Spinal cord (tissue), 9 donors: ENCODE measurements at regions not wholly inside any gene's neighbourhood (a gene's known extent, or its start where the extent isn't known, plus 50 kb on each side); places are given as distances from the start of the nearest gene placed in this dataset.
A peak's percentile ranks its signal among the peaks of the same experiment; 100 is the strongest.

Experiments
- DNase-seq, 6 donors: peaks; one replicate each; pipeline versions ENCODE4 v3.0.0 to v3.0.0-alpha.2; 2013 to 2015; ENCODE audit warnings: low spot score in 6 of 6, low read depth in 4 of 6
- H3K27ac ChIP-seq: one replicate; pipeline ENCODE4 v1.5.1; 2013; ENCODE audit warnings: low read depth, low read length, control low read depth
- H3K27me3 ChIP-seq: one replicate; pipeline ENCODE4 v1.6.1; 2013; ENCODE audit warnings: low read length; ENCODE audit not compliant: control insufficient read depth, insufficient read depth
- H3K36me3 ChIP-seq: one replicate; pipeline ENCODE4 v1.6.1; 2013; ENCODE audit warnings: low read length; ENCODE audit not compliant: control insufficient read depth, insufficient read depth
- H3K4me1 ChIP-seq: one replicate; pipeline ENCODE4 v1.6.1; 2013; ENCODE audit warnings: low read length; ENCODE audit not compliant: control insufficient read depth, insufficient read depth
- H3K4me3 ChIP-seq: one replicate; pipeline ENCODE4 v1.5.1; 2013; ENCODE audit warnings: low read depth, low read length, control low read depth
- H3K9me3 ChIP-seq: one replicate; pipeline ENCODE4 v1.6.1; 2013; ENCODE audit warnings: low read length; ENCODE audit not compliant: control insufficient read depth, insufficient read depth
- WGBS: methylation state at CpG from one replicate; pipeline ENCODE4 v1.1.5; 2013; ENCODE audit warnings: missing lambda C conversion rate; ENCODE audit not compliant: insufficient coverage; 5-methylcytosine and 5-hydroxymethylcytosine counted together
- donor health status: healthy.

DNA sequence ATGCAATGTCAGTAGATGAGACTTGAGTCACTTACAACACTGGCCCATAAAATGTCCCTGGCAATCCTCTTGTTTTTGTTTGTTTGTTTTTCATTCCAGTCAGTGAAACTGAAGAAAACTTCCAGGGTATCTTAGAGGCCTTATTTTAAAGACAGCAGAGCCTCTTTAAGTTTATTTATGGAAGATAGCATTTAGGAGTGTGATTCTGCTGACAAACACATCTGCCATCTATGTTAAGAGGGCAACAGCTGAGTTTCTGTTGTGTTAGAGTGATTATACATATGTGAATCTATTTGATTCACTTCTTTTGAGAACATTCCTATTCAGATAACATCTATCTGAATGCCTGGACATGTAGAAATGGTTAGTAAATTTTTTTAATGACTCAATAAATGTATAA, 812.6 kb downstream of the TENT5A start:
- H3K27ac ChIP-seq: no peak overlapping the region
- H3K4me3 ChIP-seq: no peak overlapping the region
- no peaks in the 10 kb centered on the region for H3K36me3 ChIP-seq
- no peak for DNase-seq
- H3K4me1 ChIP-seq: no peaks in the 10 kb centered on the region
- H3K27me3 ChIP-seq: no peaks in the 10 kb centered on the region
- H3K9me3 ChIP-seq: no peaks in the 10 kb centered on the region

DNA sequence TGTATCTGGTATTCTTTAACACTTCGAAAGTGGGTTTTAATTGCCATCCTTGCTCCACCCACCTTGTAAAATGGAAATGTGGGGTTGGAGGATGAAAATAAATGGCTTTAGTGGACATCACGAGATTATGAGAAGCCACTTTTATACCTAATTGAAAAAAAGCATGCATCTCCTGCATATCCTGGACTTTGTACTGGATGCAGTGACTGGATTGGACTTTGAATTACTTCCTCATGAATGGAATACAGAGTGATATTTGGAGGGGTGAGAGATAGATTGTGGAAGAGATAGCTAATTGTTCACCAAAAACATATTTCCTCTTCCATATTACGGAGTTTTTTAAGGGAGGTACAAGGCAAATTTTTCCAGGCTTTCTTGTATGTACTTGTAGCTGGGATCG, 813.0 kb downstream of the TENT5A start:
- no peaks in the 10 kb centered on the region for H3K27me3 ChIP-seq
- H3K27ac ChIP-seq: no peak overlapping the region
- H3K4me1 ChIP-seq: no peaks in the 10 kb centered on the region
- H3K9me3 ChIP-seq: no peaks in the 10 kb centered on the region
- no peak overlapping the region for H3K4me3 ChIP-seq
- no peaks in the 10 kb centered on the region for H3K36me3 ChIP-seq
- DNase-seq: no peak
- 83% methylated on average over 1 of the region's 4 CpGs for WGBS

DNA sequence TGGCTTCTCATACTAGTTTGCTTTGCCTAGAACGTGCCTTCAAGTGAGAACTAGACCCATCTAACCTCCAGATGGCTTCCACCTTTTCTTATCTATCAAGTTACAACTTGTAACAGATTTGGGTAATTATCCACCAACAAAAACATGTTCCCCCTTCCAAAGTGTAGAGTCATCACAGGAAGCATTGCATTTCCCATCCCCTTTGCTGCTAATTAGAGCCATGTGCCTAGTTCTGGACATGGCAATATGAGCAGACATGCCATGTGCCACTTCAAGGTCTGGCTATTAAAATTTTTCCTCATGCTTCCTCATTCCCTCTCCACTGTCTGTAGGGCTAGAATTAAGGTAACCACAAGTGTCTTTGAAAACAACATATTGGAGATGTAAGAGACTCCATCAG, 814.4 kb downstream of the TENT5A start:
- no peaks in the 10 kb centered on the region for H3K27me3 ChIP-seq
- no peak for DNase-seq
- WGBS: 91% methylated on average over 1 of the region's 1 CpG

DNA sequence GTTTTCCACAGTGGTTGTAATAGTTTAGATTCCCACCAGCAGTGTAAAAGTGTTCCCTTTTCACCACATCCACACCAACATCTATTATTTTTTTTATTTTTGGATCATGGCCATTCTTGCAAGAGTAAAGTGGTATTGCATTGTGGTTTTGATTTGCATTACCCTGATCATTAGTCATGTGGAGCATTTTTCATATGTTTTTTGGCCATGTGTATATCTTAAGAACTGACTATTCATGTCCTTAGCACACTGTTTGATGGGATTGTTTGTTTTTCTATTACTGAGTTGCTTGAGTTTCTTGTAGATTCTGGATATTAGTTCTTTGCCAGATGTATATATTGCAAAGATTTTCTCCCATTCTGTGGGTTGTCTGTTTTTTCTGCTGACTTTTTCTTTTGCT, 820.1 kb downstream of the TENT5A start:
- Histone ChIP-seq H3K9me3 (no peaks in the 10 kb centered on the region), H3K27me3 (no peaks in the 10 kb centered on the region), H3K4me3 (no peak overlapping the region), H3K4me1 (no peaks in the 10 kb centered on the region), H3K27ac (no peak overlapping the region), H3K36me3 (no peaks in the 10 kb centered on the region)
- DNase-seq: no peak

More for the DNA sequence above, 814.4 kb downstream of the TENT5A start:
- Histone ChIP-seq H3K9me3 (no peaks in the 10 kb centered on the region), H3K36me3 (no peaks in the 10 kb centered on the region), H3K4me1 (no peaks in the 10 kb centered on the region), H3K4me3 (no peak overlapping the region), H3K27ac (no peak overlapping the region)

DNA sequence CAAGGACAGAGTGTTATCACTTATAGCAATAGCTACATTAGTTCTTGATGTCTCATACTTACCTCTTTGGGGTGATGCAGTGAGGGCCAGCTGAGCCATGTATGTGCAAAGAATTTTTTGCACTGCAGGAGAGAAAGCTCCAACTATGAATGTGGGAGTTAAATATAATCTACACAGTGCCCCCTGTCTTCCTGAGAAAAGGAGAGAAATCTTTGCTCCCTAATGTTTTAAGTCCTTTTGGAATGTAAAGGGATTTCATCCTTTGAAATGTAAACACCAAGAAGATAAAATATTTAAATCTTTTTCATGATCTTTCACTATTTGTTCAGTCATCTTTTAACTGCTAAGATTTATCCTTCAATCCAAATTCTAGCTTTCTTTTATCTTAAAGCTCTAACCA, 822.1 kb downstream of the TENT5A start:
- no peak overlapping the region for H3K27ac ChIP-seq
- no peak overlapping the region for H3K4me3 ChIP-seq
- H3K36me3 ChIP-seq: no peaks in the 10 kb centered on the region
- H3K4me1 ChIP-seq: no peaks in the 10 kb centered on the region
- no peaks in the 10 kb centered on the region for H3K9me3 ChIP-seq
- no peak for DNase-seq
- no peaks in the 10 kb centered on the region for H3K27me3 ChIP-seq

DNA sequence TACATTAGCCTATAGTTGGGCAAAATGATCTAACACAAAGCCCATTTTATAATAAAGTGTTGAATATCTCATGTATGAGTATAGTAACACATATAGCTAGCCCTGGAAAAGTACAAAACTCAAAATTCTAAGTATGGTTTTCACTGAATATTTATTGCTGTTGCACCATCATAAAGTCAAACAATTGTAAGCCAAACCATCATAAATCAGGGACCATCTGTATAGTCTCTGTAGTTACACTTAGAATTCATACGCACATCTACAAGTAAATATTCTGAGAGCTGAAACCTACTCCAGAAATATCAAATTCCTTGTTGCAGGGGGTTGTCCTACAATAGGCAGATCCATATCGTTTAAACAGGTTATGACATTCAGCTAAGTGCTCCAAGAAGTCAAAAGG, 817.3 kb downstream of the BCKDHB start:
- H3K27ac ChIP-seq: no peak overlapping the region
- DNase-seq: no peak
- H3K27me3 ChIP-seq: no peaks in the 10 kb centered on the region
- no peaks in the 10 kb centered on the region for H3K9me3 ChIP-seq
- 80% methylated on average over 1 of the region's 2 CpGs for WGBS
- H3K36me3 ChIP-seq: no peaks in the 10 kb centered on the region
- no peak overlapping the region for H3K4me3 ChIP-seq
- no peaks in the 10 kb centered on the region for H3K4me1 ChIP-seq

DNA sequence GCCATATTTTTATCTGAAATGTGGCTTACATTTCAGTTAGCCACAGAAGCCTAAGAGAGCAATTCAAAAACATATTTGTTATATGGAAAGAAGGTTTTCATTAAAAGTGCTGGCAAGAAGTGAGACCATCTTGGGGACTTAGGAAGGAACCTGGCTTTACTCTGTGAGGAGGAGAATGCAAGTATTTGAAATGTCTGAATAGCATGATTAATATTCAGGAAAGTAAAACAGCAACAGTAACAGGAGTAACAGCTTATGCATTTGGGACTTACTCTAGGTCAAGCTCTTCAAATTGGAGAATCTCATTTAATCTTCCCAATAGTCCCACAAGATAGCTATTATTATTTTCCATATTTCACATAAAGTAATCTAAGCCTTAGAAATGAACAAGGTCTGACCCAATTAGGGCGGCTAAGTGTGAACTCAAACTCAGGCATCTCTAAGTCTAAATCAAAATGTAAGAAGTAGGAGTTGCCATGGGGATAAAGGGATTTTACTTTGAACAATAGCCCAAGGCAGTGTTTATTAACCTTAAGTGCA, 816.5 kb downstream of the BCKDHB start:
- no CpG with 5 or more reads among the region's 1 CpG for WGBS
- no peaks in the 10 kb centered on the region for H3K4me1 ChIP-seq
- no peaks in the 10 kb centered on the region for H3K9me3 ChIP-seq
- no peak overlapping the region for H3K27ac ChIP-seq
- no peak overlapping the region for H3K4me3 ChIP-seq
- H3K36me3 ChIP-seq: no peaks in the 10 kb centered on the region
- DNase-seq: no peak
- no peaks in the 10 kb centered on the region for H3K27me3 ChIP-seq

DNA sequence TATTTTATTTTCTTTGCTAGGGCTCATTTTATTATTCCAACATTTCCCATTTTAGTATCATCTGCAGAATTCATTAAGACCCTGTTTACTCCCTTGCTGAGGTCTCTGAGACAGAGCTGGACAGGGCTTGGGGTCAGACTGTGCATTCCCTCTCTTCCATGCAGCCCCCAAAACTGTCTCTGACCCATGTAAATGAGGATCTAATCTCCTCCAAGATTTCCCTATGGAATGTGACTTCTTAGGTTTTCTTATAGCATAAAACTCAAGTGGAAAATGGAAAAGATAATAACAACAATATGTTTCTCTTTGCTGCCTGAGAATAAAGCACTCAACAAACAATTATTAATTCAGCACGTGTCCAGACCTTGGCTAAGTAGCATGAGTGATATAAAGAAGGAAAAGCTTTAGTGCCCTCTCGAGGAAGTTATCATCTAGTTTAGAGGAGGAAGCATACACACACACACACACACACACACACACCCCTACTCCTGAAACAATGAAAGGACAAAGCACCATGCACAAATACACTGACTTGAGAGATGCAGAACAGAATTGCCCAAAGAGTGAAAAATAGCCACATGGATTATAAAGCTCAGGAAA, 815.5 kb downstream of the BCKDHB start:
- no CpG with 5 or more reads among the region's 2 CpGs for WGBS
- H3K36me3 ChIP-seq: no peaks in the 10 kb centered on the region
- peak in 1 of 6 donors; percentile 14 for DNase-seq

DNA sequence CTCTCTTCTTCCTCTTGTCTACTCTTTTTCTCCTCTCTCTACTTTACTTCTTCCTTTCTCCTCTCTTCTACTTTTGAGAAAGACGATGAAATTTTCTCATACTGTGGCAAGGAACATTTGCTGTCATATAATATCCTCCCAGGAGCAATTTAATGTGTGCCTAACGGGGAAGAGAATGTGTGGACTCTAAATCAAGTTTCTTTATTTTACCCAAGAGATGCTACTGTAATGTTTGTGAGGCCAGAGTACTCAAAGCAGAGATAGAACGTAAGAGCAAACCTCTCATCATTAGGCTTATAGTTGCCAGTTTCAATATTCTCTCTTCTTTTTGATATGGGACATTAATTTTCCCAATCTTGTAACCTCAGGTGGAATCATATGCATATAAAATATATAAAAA, 801.4 kb downstream of the BCKDHB start:
- no peak overlapping the region for H3K4me3 ChIP-seq
- H3K4me1 ChIP-seq: no peaks in the 10 kb centered on the region
- no peaks in the 10 kb centered on the region for H3K9me3 ChIP-seq
- no peaks in the 10 kb centered on the region for H3K27me3 ChIP-seq
- H3K27ac ChIP-seq: no peak overlapping the region
- DNase-seq: peak in 2 of 6 donors; percentile 1 to 80
- H3K36me3 ChIP-seq: no peaks in the 10 kb centered on the region
- no CpG with 5 or more reads among the region's 3 CpGs for WGBS

More for the DNA sequence above, 815.5 kb downstream of the BCKDHB start:
- H3K27me3 ChIP-seq: no peaks in the 10 kb centered on the region
- no peak overlapping the region for H3K27ac ChIP-seq
- no peaks in the 10 kb centered on the region for H3K9me3 ChIP-seq
- no peak overlapping the region for H3K4me3 ChIP-seq
- no peaks in the 10 kb centered on the region for H3K4me1 ChIP-seq

DNA sequence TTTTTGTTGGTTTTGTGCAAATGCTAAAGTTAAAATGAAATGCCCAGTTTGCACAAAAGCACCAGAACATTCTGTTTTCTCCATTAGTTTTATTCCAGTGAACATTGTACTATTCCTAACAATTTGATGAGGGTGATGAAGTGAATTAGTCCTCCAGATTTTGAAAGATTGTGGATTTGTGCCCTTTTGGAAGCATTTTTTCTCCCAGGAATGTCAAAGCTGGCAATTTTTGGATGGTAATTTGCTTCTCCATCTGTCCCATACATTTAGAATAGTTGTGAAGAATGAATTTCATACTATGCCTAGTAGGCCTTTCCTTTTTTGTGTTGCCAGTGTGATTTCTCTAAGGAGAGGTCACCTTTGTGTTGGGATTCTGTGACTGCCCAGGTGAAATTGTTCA, 797.2 kb downstream of the BCKDHB start:
- peak in 1 of 6 donors; percentile 9 for DNase-seq
- Histone ChIP-seq H3K4me3 (no peak overlapping the region), H3K9me3 (no peaks in the 10 kb centered on the region), H3K4me1 (no peaks in the 10 kb centered on the region), H3K27ac (no peak overlapping the region), H3K36me3 (no peaks in the 10 kb centered on the region), H3K27me3 (no peaks in the 10 kb centered on the region)
